GF-D8 (cell line): ENCODE measurements at regions not wholly inside any gene's neighbourhood (a gene's known extent, or its start where the extent isn't known, plus 50 kb on each side); places are given as distances from the start of the nearest gene placed in this dataset.
"Not testable (repeated sequence)": the region's sequence is repeated elsewhere in the genome, so short reads cannot be mapped to it uniquely, and the experiment has no call there.

Source experiments
- DNase-seq: peaks from one replicate; lab custom pipeline; 2025; lab: John Stamatoyannopoulos, UW

DNA sequence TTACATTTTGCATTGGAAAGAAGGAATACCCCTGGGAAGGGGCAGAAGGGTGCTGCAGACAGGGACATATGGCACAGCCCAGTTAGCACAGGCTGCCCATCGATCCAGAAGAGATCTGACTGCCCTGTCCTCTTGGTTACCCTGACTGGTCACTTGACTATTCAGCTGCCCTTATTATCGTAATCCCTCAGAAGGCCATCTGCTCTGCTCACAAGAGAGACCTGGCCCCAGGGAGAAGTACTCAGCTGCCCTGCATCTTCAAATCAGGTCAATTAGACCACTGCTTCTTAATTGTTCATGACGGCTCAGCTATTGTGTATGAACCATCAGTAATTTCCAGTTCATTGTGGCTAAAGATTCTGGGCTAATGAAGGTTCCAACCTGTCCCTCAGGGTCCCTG, 345.0 kb downstream of the TLE1 start:
- DNase-seq, result no peak

DNA sequence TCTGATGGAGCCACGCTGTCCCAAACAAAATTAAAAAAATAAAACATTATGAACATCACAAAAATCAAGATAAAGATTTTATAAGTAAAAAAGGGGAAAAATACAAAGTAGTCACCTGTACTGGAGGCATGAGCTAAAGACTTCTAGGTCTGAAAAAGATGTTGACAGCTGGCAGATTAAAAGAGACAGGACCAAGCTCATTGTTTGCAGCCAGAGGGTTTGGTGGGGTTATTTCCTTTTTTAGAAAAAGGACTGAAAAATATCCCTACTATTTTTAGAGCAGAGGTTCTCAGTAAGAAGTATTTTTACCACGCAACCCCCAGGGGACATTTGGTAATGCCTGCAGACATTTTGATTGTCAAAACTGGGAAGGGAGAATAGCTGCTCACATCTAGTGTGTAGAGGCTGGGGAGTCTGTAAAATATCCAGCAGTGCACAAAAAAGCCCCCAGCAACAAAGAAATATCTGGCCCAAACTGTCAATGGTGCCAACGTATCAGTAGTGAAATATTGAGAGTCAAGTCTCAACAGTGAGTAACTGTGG, 353.4 kb downstream of the TLE1 start:
- DNase-seq, result no peak

DNA sequence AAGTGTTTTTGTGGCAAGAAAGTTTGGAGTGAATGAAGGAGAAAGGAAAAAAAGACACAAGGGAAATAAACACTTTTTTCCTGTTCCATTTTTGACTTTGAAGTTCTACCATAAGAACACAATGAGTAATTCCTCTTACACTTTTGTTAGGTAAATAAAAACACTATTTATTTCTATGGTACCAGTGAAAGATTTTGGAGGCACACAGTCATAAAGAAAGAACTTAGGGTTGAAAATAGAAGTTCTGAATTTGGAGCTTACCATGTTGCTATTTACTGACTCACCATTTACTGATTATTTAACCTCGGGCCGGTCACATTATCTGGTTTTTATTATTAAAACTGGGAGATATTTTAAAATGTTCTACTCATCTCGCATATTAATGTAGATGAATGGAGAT, 367.8 kb downstream of the TLE1 start:
- DNase-seq, result no peak

DNA sequence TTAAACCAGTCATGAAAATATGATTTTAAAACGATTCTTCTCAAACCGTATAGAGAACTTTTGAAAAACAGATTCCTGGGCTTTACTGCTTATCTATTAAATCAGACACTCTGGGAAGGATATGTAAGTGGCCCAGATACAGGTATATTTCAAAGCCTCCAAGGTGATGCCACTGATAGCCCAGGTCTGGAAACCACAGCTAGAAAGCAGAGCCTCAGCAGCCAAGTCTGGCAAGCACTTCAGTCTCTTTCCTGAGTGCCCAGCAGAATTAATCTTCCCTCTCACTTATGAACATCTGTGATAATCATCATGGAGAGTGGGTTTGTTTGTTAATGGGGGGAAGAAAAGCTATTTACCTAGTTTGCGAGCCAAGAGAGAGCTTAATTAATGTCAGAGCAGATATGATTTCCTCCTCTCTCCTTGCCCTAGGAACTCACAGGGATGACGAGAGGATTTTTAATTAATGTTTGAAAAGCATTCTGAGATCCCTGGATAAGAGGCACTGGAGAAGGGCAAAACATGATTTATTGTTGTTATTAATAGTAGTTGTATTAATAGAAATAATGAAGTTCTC, 368.4 kb downstream of the TLE1 start:
- DNase-seq, result no peak

DNA sequence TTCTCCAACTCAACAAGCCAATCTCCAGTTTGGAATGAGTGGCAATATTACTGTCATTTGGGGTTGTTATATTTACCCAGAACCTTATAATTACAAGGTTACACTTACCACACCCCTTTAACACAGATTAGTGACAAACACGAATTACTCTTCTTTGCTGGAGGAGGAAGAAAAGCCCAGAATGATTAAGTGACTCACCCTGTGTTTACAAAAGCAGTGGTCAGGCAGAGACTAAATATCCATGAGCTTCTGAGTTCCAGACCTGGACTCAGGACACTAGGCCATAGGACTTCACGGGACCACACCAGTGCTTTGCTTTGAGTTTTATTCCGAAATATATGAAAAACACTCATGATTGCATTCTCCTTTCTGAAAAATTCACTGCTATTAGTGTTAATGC, 370.8 kb downstream of the TLE1 start:
- no peak for DNase-seq

DNA sequence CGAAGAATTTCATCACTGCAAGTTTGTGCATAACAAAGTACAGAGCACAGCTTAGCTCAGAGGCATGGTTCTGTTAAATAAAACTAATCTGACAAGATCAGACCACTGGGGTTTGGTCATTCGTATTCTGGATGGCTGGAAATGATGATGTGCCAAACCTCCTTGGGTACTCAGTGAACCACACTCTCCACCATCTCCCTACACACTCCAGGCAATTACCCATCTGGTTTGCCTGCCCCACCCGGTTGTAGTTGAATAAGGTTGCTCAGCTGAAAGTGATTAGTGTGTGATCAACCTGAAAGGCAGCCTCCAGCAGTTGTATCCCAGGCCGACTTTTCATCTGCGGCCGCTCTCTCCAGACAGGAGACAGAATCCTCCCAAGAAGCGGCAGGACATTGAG, 371.4 kb downstream of the TLE1 start:
- DNase-seq, result no peak

DNA sequence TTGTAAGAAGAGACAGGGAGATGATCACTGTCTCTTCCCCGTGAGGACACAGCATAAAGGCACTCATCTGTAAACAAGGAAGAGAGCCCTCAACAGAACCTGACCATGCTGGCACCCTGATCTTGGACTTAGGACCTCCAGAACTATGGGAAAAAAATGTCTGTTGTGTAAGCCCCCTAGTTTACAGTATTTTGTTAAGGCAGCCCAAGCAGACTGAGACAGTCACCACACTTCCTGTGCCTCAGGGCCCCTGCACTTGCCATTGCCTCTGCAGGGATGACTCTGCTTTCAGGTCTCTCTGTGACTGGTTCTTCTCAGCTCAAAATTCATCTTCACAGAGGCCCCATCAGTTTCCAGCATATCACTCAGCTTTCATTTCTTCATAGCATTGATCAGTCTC, 372.1 kb downstream of the TLE1 start:
- DNase-seq, result no peak

DNA sequence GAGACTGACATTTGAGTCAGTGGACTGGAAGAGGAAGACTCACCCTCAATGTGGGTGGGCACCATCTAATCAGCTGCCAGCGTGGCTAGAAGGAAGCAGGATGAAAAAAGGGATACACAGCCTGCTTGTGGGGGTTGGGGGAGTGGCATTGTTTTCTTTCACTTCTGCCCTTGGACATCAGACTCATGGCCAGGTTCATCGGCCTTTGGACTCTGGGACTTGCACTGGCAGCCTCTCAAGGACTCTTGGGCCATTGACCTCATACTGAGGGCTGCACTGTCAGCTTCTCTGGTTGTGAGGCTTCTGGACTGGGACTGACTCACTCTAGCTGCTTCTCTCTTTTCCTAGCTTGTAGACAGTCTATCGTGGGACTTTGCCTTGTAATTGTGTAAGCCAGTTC, 374.9 kb downstream of the TLE1 start:
- no peak for DNase-seq

DNA sequence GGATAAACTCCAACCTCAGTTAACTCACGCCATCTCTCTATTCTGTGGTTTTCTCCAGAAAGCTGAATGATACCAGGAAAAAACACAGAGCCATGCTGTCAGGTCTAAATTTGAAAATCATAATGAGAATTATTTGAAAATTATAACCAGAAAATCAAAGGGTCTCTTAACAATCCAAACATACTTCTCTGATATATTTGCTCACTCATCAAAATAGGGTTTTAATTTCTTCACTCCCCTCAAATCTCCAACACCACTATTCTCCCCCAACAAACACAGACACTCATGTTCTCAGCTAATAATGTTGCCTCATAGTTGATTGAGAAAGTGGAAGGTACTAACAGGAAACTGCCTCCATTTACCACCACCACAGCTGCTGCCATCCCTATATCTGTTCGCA, 375.5 kb downstream of the TLE1 start:
- no peak for DNase-seq

DNA sequence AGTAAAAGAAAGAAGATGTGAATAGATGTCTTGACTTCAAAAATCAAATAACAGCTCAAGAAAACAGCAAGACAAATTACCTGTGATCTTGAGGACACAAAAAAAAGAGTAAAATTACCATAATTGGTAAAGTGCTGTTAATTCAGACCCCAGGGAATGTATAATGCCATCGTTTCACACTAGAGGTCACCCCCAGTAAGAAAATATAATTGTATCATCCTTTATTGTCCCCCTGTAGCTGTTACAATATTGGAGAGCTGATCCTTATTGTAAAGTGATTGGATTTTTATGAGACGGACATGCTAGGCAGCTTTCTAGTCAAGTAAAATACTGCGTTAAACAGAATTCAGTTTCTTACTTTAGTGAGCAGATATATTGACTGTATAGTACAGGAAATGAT, 377.0 kb downstream of the TLE1 start:
- no peak for DNase-seq

DNA sequence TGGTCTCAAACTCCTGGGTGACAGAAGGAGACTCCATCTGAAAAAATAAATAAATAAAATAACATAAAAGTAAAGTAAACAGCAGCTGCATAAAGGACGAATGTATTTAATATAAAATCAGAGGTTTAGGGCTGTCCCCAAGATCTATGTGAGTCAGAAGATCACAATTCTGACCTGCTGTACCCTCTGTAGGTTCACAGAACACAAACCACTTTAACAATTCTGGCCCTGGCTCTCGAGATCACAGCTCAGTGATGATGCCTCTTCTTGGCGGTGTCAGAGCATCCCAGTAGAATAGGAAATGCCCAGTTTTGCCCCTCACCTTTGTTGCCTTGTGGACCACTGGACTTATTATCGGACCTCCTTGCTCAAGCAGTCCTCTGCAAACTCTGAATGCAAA, 380.9 kb downstream of the TLE1 start:
- DNase-seq, result no peak

DNA sequence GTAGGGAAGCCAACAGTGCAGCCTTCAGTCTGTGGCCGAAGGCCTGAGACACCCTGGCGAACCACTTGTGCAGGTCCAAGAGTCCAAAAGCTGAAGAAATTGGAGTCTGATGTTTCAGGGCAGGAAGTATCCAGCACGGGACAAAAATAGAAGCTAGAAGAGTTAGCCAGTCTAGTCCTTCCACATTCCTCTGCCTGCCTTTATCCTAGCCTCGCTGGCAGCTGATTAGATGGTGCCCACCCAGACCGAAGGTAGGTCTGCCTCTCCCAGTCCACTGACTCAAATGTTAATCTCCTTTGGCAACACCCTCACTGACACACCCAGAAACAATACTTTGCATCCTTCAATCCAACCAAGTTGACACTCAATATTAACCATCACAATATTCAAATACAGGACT, 381.6 kb downstream of the TLE1 start:
- not testable (repeated sequence) for DNase-seq

DNA sequence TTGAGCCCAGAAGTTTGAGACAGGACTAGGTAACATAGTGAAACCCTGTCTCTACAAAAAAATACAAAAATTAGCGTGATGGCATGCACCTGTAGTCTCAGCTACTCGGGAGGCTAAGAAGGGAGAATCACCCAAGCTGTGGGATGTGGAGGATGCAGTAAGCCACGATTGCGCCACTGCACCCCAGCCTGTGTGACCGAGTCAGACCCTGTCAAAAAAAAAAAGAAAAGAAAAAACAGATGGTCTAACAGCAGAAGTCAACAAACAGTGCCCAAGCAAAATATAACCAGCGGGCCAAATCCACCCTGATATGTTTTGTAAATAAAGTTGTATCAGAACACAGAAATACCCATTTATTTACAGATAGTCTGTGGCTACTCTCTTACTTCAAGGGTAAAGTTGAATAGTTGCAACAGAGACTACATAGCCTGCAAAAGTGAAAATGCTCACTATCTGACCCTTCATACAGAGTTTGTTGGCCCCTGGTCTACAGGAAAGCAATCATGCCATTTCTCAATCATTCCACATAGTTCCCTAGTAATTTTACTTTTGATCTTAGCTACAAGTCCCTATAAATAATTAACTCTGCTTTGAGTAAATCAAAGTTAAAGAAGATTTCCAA, 383.7 kb downstream of the TLE1 start:
- DNase-seq, result no peak

DNA sequence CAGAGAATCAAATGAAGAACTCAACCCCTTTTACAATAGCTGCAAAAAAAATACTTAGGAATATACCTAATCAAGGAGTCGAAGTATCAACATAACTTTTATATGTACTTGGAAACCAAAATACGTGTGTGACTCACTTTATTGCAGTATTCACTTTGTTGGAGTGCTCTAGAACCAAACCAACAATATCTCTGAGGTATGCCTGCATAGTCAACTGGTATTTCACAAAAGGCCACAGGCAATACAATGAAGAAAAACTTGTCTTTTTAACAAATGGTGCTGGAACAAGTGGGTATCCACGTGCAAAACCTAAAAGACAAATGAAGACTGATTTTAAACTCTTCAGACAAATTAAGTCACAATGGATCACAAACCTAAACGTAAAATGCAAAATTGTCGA, 385.7 kb downstream of the TLE1 start:
- DNase-seq, result no peak

DNA sequence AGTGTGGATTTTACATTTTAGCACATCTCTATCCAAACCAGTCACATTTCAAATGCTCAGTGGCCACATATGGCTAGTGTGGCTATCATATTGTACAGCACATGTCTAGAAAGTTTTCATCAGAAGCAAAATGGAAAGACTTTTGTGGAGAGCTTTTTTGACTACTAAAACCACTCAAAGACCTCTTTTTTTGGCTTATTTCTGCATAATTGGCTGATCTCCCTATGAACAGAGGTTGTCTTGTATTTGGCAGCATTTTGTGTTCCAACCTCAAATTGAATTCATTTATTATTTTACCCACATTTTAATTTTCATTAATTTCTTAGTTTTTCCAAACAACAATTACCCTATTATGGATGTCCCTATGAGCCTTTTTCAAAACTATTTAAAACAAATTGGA, 395.7 kb downstream of the TLE1 start:
- no peak for DNase-seq

DNA sequence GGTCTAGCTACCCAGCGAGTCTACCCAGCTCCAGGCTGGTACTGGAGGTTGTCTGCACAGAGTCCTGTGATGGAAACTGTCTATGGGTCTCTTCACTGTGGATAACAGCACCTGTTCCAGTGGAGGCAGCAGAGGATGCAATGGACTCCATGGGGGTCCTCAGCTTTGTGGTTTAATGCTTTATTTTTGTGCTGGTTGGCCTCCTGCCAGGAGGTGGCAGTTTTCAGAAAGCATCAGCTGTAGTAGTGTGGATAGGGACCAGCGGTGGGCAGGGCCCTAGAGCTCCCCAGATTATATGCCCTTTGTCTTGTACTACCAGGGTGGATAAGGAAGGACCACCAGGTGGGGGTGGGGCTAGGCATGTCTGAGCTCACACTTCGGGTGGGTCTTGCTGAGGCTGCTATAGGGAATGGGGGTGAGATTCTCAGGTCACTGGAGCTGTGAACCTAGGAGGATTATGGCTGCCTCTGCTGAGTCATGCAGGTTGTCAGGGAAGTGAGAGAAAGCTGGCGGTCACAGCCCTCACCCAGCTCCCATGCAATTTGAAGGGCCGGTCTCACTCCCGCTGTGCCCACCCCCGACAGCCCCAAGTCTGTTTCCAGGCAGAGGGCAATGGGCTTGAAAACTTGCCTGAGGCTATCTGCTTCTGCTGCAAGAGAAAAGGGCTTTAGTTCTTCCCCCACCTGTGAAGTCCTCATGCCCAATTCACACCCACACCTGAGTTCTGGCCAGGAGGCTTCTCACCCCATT, 397.1 kb downstream of the TLE1 start:
- DNase-seq, result no peak

DNA sequence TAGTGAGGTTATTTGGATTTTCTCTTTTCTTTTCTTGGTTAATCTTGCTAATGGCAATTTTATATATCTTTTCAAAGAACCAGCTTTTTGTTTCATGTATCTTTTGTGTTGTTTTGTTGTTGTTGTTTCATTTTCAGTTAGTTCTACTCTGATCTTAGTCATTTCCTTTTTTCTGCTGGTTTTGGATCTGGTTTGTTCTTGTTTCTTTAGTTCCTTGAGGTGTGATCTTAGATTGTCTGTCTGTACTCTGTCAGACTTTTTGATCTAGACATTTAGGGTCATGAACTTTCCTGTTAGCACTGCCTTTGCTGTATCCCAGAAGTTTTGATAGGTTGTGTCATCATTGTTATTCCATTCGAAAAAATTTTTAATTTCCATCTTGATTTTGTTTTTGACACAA, 399.7 kb downstream of the TLE1 start:
- DNase-seq, result no peak

DNA sequence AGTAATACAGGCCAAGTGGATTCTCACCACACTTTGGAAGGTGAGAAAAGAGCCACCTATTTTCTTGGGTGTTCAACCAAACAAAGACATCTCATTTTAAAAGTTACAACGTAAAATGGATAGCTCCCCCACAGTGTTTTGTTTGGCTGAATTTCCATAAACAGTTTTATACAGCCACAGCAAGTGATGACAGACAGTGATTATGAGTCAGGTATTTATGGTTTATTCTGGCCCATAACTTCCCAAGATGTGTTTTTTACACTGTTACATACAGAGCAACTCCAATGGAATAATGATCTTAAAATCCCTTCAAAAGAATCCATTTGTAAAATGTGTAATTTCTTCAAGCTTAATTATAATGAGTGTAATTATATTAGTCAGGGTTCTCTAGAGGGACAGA, 421.3 kb downstream of the TLE1 start:
- no peak for DNase-seq

DNA sequence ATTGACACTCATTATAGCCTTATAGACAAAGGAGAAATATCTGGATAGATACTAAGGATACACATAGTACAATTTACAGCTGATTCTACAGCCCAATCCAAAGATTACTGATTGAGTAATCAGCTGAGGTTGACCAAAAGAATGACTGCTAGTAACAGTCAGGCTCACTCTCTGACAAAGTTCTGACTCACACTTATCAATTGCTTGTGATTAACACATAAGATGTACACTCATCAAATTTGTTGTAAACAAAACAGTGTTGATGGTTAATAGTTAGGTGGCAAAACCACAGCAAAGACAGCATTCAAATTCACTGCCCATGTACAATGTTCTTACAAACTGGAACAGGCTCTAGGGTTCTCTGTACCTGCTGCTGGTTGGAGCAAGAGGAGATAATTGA, 422.7 kb downstream of the TLE1 start:
- DNase-seq, result no peak

DNA sequence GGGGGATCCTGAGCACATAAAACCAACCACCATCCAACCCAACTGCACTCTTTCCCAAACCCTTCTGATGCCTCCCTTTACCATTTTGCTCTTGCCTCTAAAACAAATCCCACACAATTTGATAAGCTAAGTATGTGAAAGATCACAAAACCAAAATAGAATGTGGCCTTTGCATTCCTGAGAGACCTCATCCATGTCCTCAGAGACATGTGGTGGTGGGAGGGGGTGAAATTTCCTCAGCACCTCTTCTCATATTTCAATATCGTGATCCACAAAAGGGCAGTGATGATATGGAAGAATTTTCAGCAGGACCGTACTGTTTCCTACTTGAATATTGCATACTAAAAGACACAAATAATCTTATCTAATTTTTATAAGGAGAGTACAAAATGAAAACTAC, 423.3 kb downstream of the TLE1 start:
- DNase-seq, result no peak

DNA sequence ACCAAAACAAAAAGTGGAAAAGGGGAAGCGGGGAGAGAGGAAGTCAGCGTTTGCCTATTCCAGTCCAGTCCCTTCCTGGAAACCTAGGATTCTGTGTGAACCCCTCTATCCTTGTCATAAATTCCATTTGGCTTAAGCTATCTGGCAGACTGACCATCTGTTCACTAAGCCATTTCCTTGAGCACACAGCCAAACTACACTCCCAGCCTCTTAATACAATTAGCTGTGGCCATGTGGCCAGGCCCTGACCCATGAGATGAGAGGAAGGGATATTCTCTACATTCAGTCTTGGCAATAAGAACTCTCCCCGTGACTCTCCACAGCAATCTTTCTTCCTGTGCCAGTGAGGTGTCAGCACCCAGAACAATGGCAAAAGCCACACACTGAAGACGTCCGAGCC, 424.8 kb downstream of the TLE1 start:
- no peak for DNase-seq

DNA sequence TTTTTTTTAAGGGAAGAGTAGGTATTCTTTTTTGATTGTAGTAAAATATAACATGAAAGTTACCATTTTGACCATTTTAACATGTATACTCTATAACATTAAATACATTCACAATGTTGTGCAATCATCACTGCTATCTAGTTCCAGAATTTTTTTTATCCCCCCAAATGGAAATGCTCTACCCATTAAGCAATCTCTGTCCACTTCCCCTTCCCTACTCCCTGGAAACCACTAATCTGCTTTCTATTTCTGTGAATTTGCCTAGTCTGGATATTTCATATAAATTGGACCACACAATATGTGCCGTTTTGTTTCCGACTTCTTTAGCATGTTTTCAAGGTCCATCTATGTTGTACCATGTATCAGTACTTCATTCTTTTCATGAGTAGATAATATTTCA, 429.5 kb downstream of the TLE1 start:
- no peak for DNase-seq

DNA sequence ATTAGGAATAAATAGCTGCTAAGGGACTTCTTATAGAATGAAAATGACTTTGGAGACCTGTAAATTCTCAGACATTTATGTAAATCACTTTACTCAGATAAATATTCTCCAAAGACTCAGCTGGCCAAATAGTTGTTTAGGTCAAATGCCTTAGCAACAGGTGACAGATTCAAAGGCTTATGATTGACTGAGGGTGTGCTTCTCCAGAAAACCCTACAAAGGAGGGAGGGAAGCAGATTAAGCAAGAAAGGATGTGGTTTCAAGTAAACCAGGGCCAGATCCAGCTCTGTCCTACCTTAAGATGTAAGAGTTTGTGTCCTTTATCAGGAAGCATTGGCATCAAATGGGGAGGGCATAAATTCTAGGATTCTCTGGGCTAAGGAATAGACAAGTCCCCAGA, 433.0 kb downstream of the TLE1 start:
- no peak for DNase-seq

DNA sequence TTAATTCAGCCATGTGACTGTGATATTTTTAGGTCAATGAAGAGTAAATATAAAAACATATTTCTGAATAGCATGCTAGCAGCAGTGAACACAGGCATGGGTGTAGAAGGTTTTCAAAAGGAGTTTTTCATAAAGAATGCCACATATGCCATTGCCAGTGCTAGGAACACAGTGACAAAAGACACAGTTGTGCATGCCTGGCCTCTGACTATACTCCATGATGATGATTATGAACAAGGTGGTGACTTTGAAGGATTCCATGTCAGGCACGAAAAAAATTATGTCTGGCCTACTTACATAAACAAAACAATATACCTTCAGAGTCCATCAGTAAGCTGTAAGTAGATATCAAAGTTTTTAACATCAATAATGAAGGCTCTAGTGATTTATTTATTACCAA, 438.7 kb downstream of the TLE1 start:
- no peak for DNase-seq
